MM.1S (cell line): ENCODE measurements at regions not wholly inside any gene's neighbourhood (a gene's known extent, or its start where the extent isn't known, plus 50 kb on each side); places are given as distances from the start of the nearest gene placed in this dataset.

Experiments
- DNase-seq: peaks from one replicate; pipeline ENCODE4 v3.0.0-alpha.2; 2015
- H2AFZ ChIP-seq: fragments of 300-600 bp; sonication (generic); 2 replicates; pipeline ENCODE4 v1.6.0; 2016; ENCODE audit warnings: antibody characterized with exemption, low read length
- H3F3A ChIP-seq: fragments of 300-600 bp; sonication (generic); 2 replicates; pipeline ENCODE4 v1.6.1; 2016; ENCODE audit warnings: mild to moderate bottlenecking, antibody characterized with exemption, low read length, moderate library complexity, mixed read lengths; ENCODE audit not compliant: insufficient read depth
- H3K27ac ChIP-seq: fragments of 300-600 bp; sonication (generic); 2 replicates; pipeline ENCODE4 v1.5.1; 2016; ENCODE audit warnings: mild to moderate bottlenecking, low read length
- H3K27me3 ChIP-seq: fragments of 300-600 bp; sonication (generic); replicated peaks from 2 replicates; pipeline ENCODE4 v1.6.0; 2016; ENCODE audit warnings: low read length; ENCODE audit not compliant: insufficient read depth
- H3K36me3 ChIP-seq: fragments of 300-600 bp; sonication (generic); replicated peaks from 2 replicates; pipeline ENCODE4 v1.6.1; 2016; ENCODE audit warnings: mild to moderate bottlenecking, low read length, mixed read lengths; ENCODE audit not compliant: insufficient read depth
- H3K4me1 ChIP-seq: fragments of 300-600 bp; sonication (generic); 2 replicates; pipeline ENCODE4 v1.6.1; 2016; ENCODE audit warnings: low read length, mixed read lengths
- H3K4me2 ChIP-seq: fragments of 300-600 bp; sonication (generic); 2 replicates; pipeline ENCODE4 v1.6.0; 2016; ENCODE audit warnings: low read depth, low read length
- H3K4me3 ChIP-seq: fragments of 300-600 bp; sonication (generic); 2 replicates; pipeline ENCODE4 v1.5.1; 2016; ENCODE audit warnings: low read length, mixed read lengths
- H3K79me2 ChIP-seq: fragments of 300-600 bp; sonication (generic); 2 replicates; pipeline ENCODE4 v1.6.1; 2016; ENCODE audit warnings: mixed run types, low read length, mixed read lengths
- H3K9ac ChIP-seq: fragments of 300-600 bp; sonication (generic); 2 replicates; pipeline ENCODE4 v1.6.1; 2016; ENCODE audit warnings: low read length, mixed read lengths
- H3K9me2 ChIP-seq: fragments of 300-600 bp; sonication (generic); replicated peaks from 2 replicates; pipeline ENCODE4 v1.6.1; 2016; ENCODE audit warnings: mild to moderate bottlenecking, low read length, mixed read lengths; ENCODE audit not compliant: insufficient read depth
- H3K9me3 ChIP-seq: fragments of 300-600 bp; sonication (generic); replicated peaks from 2 replicates; pipeline ENCODE4 v1.6.1; 2016; ENCODE audit warnings: mild to moderate bottlenecking, low read length, mixed read lengths; ENCODE audit not compliant: insufficient read depth
- H4K20me1 ChIP-seq: fragments of 300-600 bp; sonication (generic); 2 replicates; pipeline ENCODE4 v1.6.1; 2016; ENCODE audit warnings: mild to moderate bottlenecking, low read length, moderate library complexity, mixed read lengths; ENCODE audit not compliant: insufficient read depth
- EZH2 ChIP-seq: fragments of 300-600 bp; sonication (generic); optimal IDR thresholded peaks from 2 replicates; pipeline ENCODE3; 2017; ENCODE audit warnings: low read depth, mild to moderate bottlenecking, antibody characterized with exemption, low read length, mixed read lengths
- EZH2phosphoT487 ChIP-seq: fragments of 300-600 bp; sonication (generic); IDR thresholded peaks from 2 replicates; pipeline ENCODE4 v1.6.1; 2018; ENCODE audit warnings: antibody characterized with exemption, low read length
- TF ChIP-seq, protein P1 (sequence below): fragments of 300-600 bp; sonication (generic); IDR thresholded peaks from 2 replicates; pipeline ENCODE4 v1.5.1; 2016; ENCODE audit warnings: antibody characterized with exemption, low read length, mixed read lengths

DNA sequence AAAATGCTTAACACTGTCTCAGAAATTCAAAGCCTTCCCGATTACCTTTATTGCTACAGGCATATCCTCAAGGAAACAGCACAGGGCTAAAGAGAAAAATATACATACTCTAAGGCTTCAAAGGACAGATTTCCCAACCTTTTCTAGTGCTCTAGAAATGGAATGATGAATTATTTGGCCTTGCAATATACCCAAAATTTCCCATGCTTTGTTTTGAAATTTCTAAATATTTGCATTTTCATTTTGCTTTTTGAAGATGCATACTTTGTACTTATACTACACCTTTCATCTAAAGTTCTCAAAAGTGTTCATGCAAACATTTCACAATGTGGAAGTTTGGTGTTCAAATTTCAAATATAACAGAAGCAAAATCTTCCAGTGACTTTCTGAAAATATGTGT is 312.7 kb upstream of the PDE4D start:
- no peak overlapping the region for H3K27ac ChIP-seq
- no peak overlapping the region for H3K9ac ChIP-seq
- H3K4me1 ChIP-seq: no peaks in the 10 kb centered on the region
- H3K9me2 ChIP-seq: no peaks in the 10 kb centered on the region
- no peak for DNase-seq
- H3K79me2 ChIP-seq: no peaks in the 10 kb centered on the region
- no peaks in the 10 kb centered on the region for H3F3A ChIP-seq
- no peak overlapping the region for H3K4me2 ChIP-seq
- no peaks in the 10 kb centered on the region for H4K20me1 ChIP-seq
- H2AFZ ChIP-seq: no peak overlapping the region
- H3K9me3 ChIP-seq: no peaks in the 10 kb centered on the region
- no peak overlapping the region for H3K4me3 ChIP-seq
- H3K27me3 ChIP-seq: no peaks in the 10 kb centered on the region
- TF ChIP-seq EZH2phosphoT487: no peak
- TF ChIP-seq EZH2: no peak
- TF ChIP-seq, protein P1, sequence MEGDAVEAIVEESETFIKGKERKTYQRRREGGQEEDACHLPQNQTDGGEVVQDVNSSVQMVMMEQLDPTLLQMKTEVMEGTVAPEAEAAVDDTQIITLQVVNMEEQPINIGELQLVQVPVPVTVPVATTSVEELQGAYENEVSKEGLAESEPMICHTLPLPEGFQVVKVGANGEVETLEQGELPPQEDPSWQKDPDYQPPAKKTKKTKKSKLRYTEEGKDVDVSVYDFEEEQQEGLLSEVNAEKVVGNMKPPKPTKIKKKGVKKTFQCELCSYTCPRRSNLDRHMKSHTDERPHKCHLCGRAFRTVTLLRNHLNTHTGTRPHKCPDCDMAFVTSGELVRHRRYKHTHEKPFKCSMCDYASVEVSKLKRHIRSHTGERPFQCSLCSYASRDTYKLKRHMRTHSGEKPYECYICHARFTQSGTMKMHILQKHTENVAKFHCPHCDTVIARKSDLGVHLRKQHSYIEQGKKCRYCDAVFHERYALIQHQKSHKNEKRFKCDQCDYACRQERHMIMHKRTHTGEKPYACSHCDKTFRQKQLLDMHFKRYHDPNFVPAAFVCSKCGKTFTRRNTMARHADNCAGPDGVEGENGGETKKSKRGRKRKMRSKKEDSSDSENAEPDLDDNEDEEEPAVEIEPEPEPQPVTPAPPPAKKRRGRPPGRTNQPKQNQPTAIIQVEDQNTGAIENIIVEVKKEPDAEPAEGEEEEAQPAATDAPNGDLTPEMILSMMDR: no peak
- H3K36me3 ChIP-seq: no peaks in the 10 kb centered on the region

DNA sequence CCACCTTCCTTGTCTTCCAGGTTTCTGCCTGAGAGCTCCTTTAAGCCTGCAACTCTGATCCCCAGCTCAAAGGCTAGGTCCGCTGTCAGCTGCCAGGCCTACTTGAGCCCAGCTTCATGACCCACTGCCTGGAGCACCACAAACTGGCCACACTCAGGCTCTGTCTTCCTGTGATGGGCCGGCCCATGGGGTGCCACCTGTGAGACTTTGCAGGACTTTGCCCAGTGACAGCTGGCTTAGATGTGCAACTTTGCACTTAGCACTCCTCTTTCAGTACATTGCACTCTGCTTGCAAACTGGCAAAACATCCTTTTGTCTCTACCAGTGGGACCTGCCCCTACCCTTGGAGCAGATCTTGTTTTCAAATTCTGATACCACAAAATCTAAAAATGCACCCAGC is 311.5 kb upstream of the PDE4D start:
- H3K9me2 ChIP-seq: no peaks in the 10 kb centered on the region
- no peaks in the 10 kb centered on the region for H4K20me1 ChIP-seq
- DNase-seq: no peak
- no peak overlapping the region for H3K4me3 ChIP-seq
- H3K9me3 ChIP-seq: no peaks in the 10 kb centered on the region
- no peaks in the 10 kb centered on the region for H3K4me1 ChIP-seq
- no peak overlapping the region for H3K9ac ChIP-seq
- no peaks in the 10 kb centered on the region for H3F3A ChIP-seq
- H3K4me2 ChIP-seq: no peak overlapping the region
- H3K79me2 ChIP-seq: no peaks in the 10 kb centered on the region
- no peaks in the 10 kb centered on the region for H3K27me3 ChIP-seq
- no peaks in the 10 kb centered on the region for H3K36me3 ChIP-seq
- TF ChIP-seq EZH2 (no peak), EZH2phosphoT487 (no peak)
- TF ChIP-seq, protein P1: no peak
- no peak overlapping the region for H3K27ac ChIP-seq
- no peak overlapping the region for H2AFZ ChIP-seq

DNA sequence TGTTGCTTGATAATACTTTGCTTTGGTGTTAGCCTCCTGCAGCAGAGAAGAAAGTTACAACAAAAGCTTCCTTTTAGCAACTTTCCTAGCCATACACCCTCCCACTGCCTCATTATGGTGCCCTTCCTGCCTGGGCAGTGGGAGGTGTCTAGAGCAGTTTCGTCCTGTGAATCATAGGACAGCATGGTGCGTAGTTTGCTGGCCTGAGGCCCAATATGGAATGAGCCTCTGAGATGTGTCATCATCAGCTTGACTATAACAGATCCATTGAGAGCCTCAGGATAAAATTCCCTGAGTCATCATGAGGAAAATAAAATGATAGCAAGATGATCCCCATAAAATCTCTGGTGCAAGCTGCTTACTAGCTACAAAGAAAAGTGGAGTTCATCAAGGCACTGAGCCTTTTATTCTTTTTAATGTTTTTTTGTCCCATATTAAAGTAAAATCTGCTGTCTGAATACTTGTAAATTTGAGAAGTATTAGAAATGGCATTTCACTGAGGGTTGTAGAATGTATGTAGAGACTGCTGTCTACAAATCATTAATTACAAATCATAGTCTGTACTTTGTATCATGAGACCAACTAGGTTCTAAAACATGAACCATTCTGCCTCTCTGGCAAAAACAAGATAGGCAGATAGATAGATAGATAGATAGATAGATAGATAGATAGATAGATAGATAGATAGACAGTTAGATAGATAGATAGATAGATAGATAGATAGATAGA is 303.0 kb upstream of the PDE4D start:
- no peaks in the 10 kb centered on the region for H3K36me3 ChIP-seq
- H2AFZ ChIP-seq: no peak overlapping the region
- TF ChIP-seq, protein P1: no peak
- TF ChIP-seq EZH2 (no peak), EZH2phosphoT487 (no peak)
- no peaks in the 10 kb centered on the region for H4K20me1 ChIP-seq
- no peak overlapping the region for H3K27ac ChIP-seq
- no peaks in the 10 kb centered on the region for H3K4me1 ChIP-seq
- H3K27me3 ChIP-seq: no peaks in the 10 kb centered on the region
- H3K4me2 ChIP-seq: no peak overlapping the region
- H3K4me3 ChIP-seq: no peak overlapping the region
- H3F3A ChIP-seq: no peaks in the 10 kb centered on the region
- H3K9me2 ChIP-seq: no peaks in the 10 kb centered on the region
- no peak overlapping the region for H3K9ac ChIP-seq
- H3K9me3 ChIP-seq: no peaks in the 10 kb centered on the region
- DNase-seq: no peak
- H3K79me2 ChIP-seq: no peaks in the 10 kb centered on the region
